ENCODE measurements at regions not wholly inside any gene's neighbourhood (a gene's known extent, or its start where the extent isn't known, plus 50 kb on each side); places are given as distances from the start of the nearest gene placed in this dataset.

- Histone ChIP-seq H2BK120ac (replicated peaks; ENCODE audit: low read depth, low read length) (no peak overlapping the region), H2BK15ac (ENCODE audit: low read length) (no peak overlapping the region), H3K18ac (ENCODE audit: extremely low read depth, low read length) (no peak overlapping the region), H3K36me3 (ENCODE audit: control insufficient read depth in 2 of 4, insufficient read depth in 4 of 4, low read length in 3 of 4) (no peaks in the 10 kb centered on the region), H3K79me1 (ENCODE audit: low read depth, low read length) (no peaks in the 10 kb centered on the region), H2BK12ac (ENCODE audit: low read depth, low read length) (no peak overlapping the region), H4K20me1 (replicated peaks in 1 of 2; ENCODE audit: control insufficient read depth in 1 of 2, insufficient read depth in 2 of 2, low read length in 2 of 2) (no peaks in the 10 kb centered on the region), H3K27me3 (replicated peaks in 1 of 4; ENCODE audit: control insufficient read depth in 3 of 4, extremely low read depth in 1 of 4, insufficient read depth in 3 of 4, low read length in 3 of 4) (no peaks in the 10 kb centered on the region), H3K27ac (ENCODE audit: low read depth, low read length) (no peak overlapping the region), H4K91ac (replicated peaks; ENCODE audit: insufficient read length, low read length) (no peak overlapping the region), H2BK5ac (ENCODE audit: low read depth, low read length) (no peak overlapping the region), H3K14ac (ENCODE audit: insufficient read length) (no peak overlapping the region), H2AFZ (ENCODE audit: low read length) (no peak overlapping the region), H4K5ac (ENCODE audit: insufficient read length, low read depth, low read length) (no peak overlapping the region), H3K9me3 (ENCODE audit: insufficient read depth in 2 of 2, low read depth in 1 of 2, low read length in 1 of 2) (no peaks in the 10 kb centered on the region), H2BK20ac (ENCODE audit: low read length) (no peak overlapping the region), H3K79me2 (ENCODE audit: control insufficient read depth in 1 of 2, insufficient read depth in 2 of 2, low read length in 2 of 2) (no peaks in the 10 kb centered on the region), H3K56ac (replicated peaks; ENCODE audit: insufficient read length, low read depth, low read length) (no peak overlapping the region), H3K4me2 (ENCODE audit: insufficient read depth in 1 of 2, low read depth in 2 of 2, low read length in 2 of 2) (no peak overlapping the region), H3K4me3 (ENCODE audit: extremely low read depth in 1 of 4, insufficient read depth in 2 of 4, low read depth in 3 of 4, low read length in 4 of 4) (no peak overlapping the region), H4K8ac (ENCODE audit: extremely low read depth, insufficient read depth, low read length) (no peak overlapping the region), H3K4me1 (replicated peaks in 1 of 4; ENCODE audit: control insufficient read depth in 3 of 4, insufficient read depth in 4 of 4, low read length in 3 of 4) (peaks cover 0 to 2% (median 0%) of the 10 kb centered on the region in 4 experiments; a peak in 1 of 7 replicates), H3K4ac (replicated peaks; ENCODE audit: insufficient read length, low read depth, low read length) (no peak overlapping the region), H2AK5ac (ENCODE audit: low read depth, low read length) (no peak overlapping the region), H3K23me2 (ENCODE audit: low read depth, low read length) (no peaks in the 10 kb centered on the region), H3K9ac (replicated peaks in 1 of 4; ENCODE audit: extremely low read depth in 1 of 4, low read depth in 3 of 4, low read length in 3 of 4) (peak overlapping the region in 1 of 4 experiments; percentile 8; a peak in 1 of 7 replicates), H3K23ac (ENCODE audit: insufficient read length) (no peak overlapping the region)
- ChIA-PET POLR2A (ENCODE audit: partially characterized antibody) (interaction anchor here (0.9 to 1.6 kb wide), 2 partner anchors 11 to 16 kb away, joined by 3 to 4 read pairs; no protein-coding TSS in a partner anchor), CTCF (ENCODE audit: partially characterized antibody) (no interaction called here)
- 87% methylated on average over 4 of the region's 4 CpGs; no CpG with 5 or more reads in 1 of the 2 experiments for WGBS, 2 experiments (ENCODE audit: extremely low coverage in 1 of 2, insufficient coverage in 1 of 2, insufficient read length in 1 of 2, insufficient replicate concordance in 2 of 2, low coverage in 1 of 2, low lambda C conversion rate in 2 of 2, missing lambda C conversion rate in 1 of 2)
- no peak for FAIRE-seq
- DNase-seq (ENCODE audit: low read depth in 1 of 2, low spot score in 2 of 2), result no peak
- no peak for TF ChIP-seq ZNF274 (IDR thresholded peaks at IDR 0.05; ENCODE audit: borderline replicate concordance, extremely low read depth, low read length)
- TF ChIP-seq TAF1 (IDR thresholded peaks at IDR 0.05; ENCODE audit: low read depth, low read length), result no peak
Observed at GRCh38 chr18:55908901-55909366, 320.9 kb upstream of the TCF4 start.

Data from H1 (cell line).